Neural cell (in vitro differentiated cells): ENCODE measurements at regions not wholly inside any gene's neighbourhood (a gene's known extent, or its start where the extent isn't known, plus 50 kb on each side); places are given as distances from the start of the nearest gene placed in this dataset.

Experiments used
- H2AFZ ChIP-seq: fragments of 200-600, 300-800 bp; sonication (generic), shearing (Covaris generic); 2 replicates; pipeline ENCODE4 v1.6.0; 2014; ENCODE audit warnings: low read depth, mild to moderate bottlenecking, antibody characterized with exemption, low read length, moderate library complexity
- H3F3A ChIP-seq: fragments of 200-600 bp; shearing (Covaris generic); 2 replicates; pipeline ENCODE4 v1.6.1; 2016; ENCODE audit warnings: mild to moderate bottlenecking, moderate library complexity, mixed read lengths, antibody characterized with exemption, low read length; ENCODE audit not compliant: insufficient read depth, poor library complexity, severe bottlenecking
- H3K27ac ChIP-seq: fragments of 200-600, 300-800 bp; sonication (generic), shearing (Covaris generic); 2 replicates; pipeline ENCODE4 v1.5.1; 2014; ENCODE audit warnings: mild to moderate bottlenecking, low read length, moderate library complexity
- H3K27me3 ChIP-seq: fragments of 300-800, 200-600 bp; sonication (generic), shearing (Covaris generic); 2 replicates; pipeline ENCODE4 v1.6.0; 2014; ENCODE audit warnings: mild to moderate bottlenecking, low read depth, low read length, moderate library complexity; ENCODE audit not compliant: insufficient read depth
- H3K36me3 ChIP-seq: fragments of 300-800, 200-600 bp; sonication (generic), shearing (Covaris generic); 2 replicates; pipeline ENCODE4 v1.5.1; 2014; ENCODE audit warnings: mild to moderate bottlenecking, antibody characterized with exemption, low read length, moderate library complexity; ENCODE audit not compliant: insufficient read depth
- H3K4me2 ChIP-seq: fragments of 300-800, 200-600 bp; sonication (generic), shearing (Covaris generic); 2 replicates; pipeline ENCODE4 v1.6.0; 2014; ENCODE audit warnings: mild to moderate bottlenecking, low read length
- H3K4me3 ChIP-seq: fragments of 300-800, 200-600 bp; sonication (generic), shearing (Covaris generic); 2 replicates; pipeline ENCODE4 v1.5.1; 2014; ENCODE audit warnings: mild to moderate bottlenecking, low read length, moderate library complexity
- H3K79me2 ChIP-seq: fragments of 200-600 bp; shearing (Covaris generic); replicated peaks from 2 replicates; pipeline ENCODE4 v1.6.0; 2014; ENCODE audit warnings: mild to moderate bottlenecking, low read length, moderate library complexity; ENCODE audit not compliant: insufficient read depth
- H3K9ac ChIP-seq: fragments of 300-800, 200-600 bp; sonication (generic), shearing (Covaris generic); 2 replicates; pipeline ENCODE4 v1.6.1; 2016; ENCODE audit warnings: mild to moderate bottlenecking, low read length, mixed read lengths
- H3K9me2 ChIP-seq: fragments of 200-600 bp; shearing (Covaris generic); 2 replicates; pipeline ENCODE4 v1.6.1; 2016; ENCODE audit warnings: mild to moderate bottlenecking, low read length, mixed read lengths; ENCODE audit not compliant: insufficient read depth
- H3K9me3 ChIP-seq: fragments of 200-600, 300-800 bp; sonication (generic), shearing (Covaris generic); 2 replicates; pipeline ENCODE4 v1.6.1; 2016; ENCODE audit warnings: mild to moderate bottlenecking, mixed run types, low read length, moderate library complexity, mixed read lengths
- H4K20me1 ChIP-seq: fragments of 200-600 bp; shearing (Covaris generic); 2 replicates; pipeline ENCODE4 v1.6.1; 2016; ENCODE audit warnings: mild to moderate bottlenecking, mixed run types; ENCODE audit not compliant: insufficient read depth
- CTCF ChIP-seq: fragments of 450-650 bp; IDR thresholded peaks from 2 replicates; pipeline ENCODE4 v1.5.1; 2014; ENCODE audit warnings: antibody characterized with exemption, mild to moderate bottlenecking, moderate library complexity; ENCODE audit not compliant: poor library complexity, severe bottlenecking
- EP300 ChIP-seq: fragments of 450-650 bp; conservative IDR thresholded peaks from 2 replicates; pipeline ENCODE4 v1.6.1; 2014; ENCODE audit warnings: antibody characterized with exemption, mild to moderate bottlenecking, moderate library complexity; ENCODE audit not compliant: poor library complexity, severe bottlenecking
- EZH2 ChIP-seq: fragments of 200-600, 300-800 bp; shearing (Covaris generic), sonication (generic); IDR thresholded peaks from 2 replicates; pipeline ENCODE4 v1.6.1; 2014; ENCODE audit warnings: antibody characterized with exemption, low read length, borderline replicate concordance, mild to moderate bottlenecking; ENCODE audit not compliant: insufficient read depth, poor library complexity, severe bottlenecking
- MXI1 ChIP-seq: fragments of 450-650 bp; conservative IDR thresholded peaks from 2 replicates; pipeline ENCODE4 v1.6.1; 2014; ENCODE audit warnings: antibody characterized with exemption, mild to moderate bottlenecking; ENCODE audit not compliant: poor library complexity, severe bottlenecking
- POLR2AphosphoS5 ChIP-seq: IDR thresholded peaks from 2 replicates; pipeline ENCODE4 v1.6.1; 2012
- RAD21 ChIP-seq: fragments of 450-650 bp; conservative IDR thresholded peaks from 2 replicates; pipeline ENCODE4 v1.6.1; 2014; ENCODE audit warnings: antibody characterized with exemption, mild to moderate bottlenecking, moderate library complexity
- REST ChIP-seq: IDR thresholded peaks from 2 replicates; pipeline ENCODE4 v1.6.1; 2012; ENCODE audit warnings: borderline replicate concordance
- SMC3 ChIP-seq: fragments of 450-650 bp; conservative IDR thresholded peaks from 2 replicates; pipeline ENCODE4 v1.6.1; 2014; ENCODE audit warnings: antibody characterized with exemption, mild to moderate bottlenecking, moderate library complexity; ENCODE audit not compliant: poor library complexity
- TAF1 ChIP-seq: IDR thresholded peaks from 2 replicates; pipeline ENCODE4 v1.6.1; 2012; ENCODE audit warnings: low read depth

GRCh38 chr9:107142430-107142829 lies 140.6 kb upstream of the RAD23B start:
- Histone ChIP-seq H3K27me3 (no peaks in the 10 kb centered on the region), H3F3A (no peaks in the 10 kb centered on the region), H3K79me2 (no peaks in the 10 kb centered on the region), H3K4me2 (no peak overlapping the region), H2AFZ (no peak overlapping the region), H3K9me2 (no peaks in the 10 kb centered on the region), H3K36me3 (no peaks in the 10 kb centered on the region), H3K4me3 (no peak overlapping the region), H3K27ac (no peak overlapping the region), H3K9me3 (no peaks in the 10 kb centered on the region), H3K9ac (no peak overlapping the region), H4K20me1 (no peaks in the 10 kb centered on the region)
- TF ChIP-seq POLR2AphosphoS5 = no peak

DNA sequence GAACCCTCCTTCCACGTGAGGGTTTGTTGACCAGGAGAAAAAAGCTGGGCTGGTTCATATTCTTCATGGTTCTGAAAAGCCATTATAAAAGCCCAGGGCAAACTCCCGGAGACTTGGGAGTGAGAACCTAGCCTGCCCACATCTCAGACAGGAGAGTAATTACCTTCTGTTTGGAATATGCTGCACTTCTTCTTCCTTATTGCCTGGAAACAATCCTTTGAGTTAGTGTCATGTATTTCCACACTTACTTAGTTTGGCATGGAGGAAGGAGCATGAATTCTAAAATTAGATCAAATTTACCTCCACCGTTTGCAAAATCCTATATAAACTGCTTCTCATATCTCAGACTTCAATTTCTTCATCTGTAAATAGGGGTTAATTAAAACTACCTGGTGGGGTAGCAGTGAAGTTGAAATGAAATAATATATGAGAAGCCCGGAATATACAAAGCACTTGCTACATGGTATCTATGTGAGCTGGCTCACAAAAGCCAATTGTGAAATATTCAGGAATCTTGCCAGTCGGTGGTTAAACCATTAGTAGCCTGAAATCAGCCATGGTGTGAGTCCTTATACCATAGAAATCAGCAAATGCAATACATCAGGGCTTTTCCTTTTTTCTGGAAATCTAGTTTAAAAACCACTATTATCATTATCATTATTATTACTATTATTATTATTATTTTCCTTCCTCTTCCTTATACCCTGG lies 140.0 kb upstream of the RAD23B start:
- no peak overlapping the region for H3K9ac ChIP-seq
- H3K4me2 ChIP-seq = no peak overlapping the region
- TF ChIP-seq SMC3 = no peak
- TF ChIP-seq REST = no peak
- TF ChIP-seq RAD21 = no peak
- no peak for TF ChIP-seq EZH2
- TF ChIP-seq POLR2AphosphoS5 = no peak
- no peak for TF ChIP-seq EP300
- no peak for TF ChIP-seq TAF1
- TF ChIP-seq MXI1 = no peak
- no peak for TF ChIP-seq CTCF
- no peak overlapping the region for H2AFZ ChIP-seq
- no peaks in the 10 kb centered on the region for H3K79me2 ChIP-seq
- no peaks in the 10 kb centered on the region for H4K20me1 ChIP-seq
- no peaks in the 10 kb centered on the region for H3K9me3 ChIP-seq
- no peak overlapping the region for H3K4me3 ChIP-seq
- no peak overlapping the region for H3K27ac ChIP-seq
- no peaks in the 10 kb centered on the region for H3K27me3 ChIP-seq
- H3K9me2 ChIP-seq = no peaks in the 10 kb centered on the region
- H3K36me3 ChIP-seq = no peaks in the 10 kb centered on the region
- H3F3A ChIP-seq = no peaks in the 10 kb centered on the region

GRCh38 chr9:107144475-107144874 lies 138.6 kb upstream of the RAD23B start:
- no peak overlapping the region for H3K4me3 ChIP-seq
- TF ChIP-seq MXI1 (no peak), RAD21 (no peak), EZH2 (no peak), POLR2AphosphoS5 (no peak), EP300 (no peak), TAF1 (no peak), REST (no peak), CTCF (no peak), SMC3 (no peak)
- H3F3A ChIP-seq = no peaks in the 10 kb centered on the region
- no peak overlapping the region for H2AFZ ChIP-seq
- no peaks in the 10 kb centered on the region for H3K79me2 ChIP-seq
- no peak overlapping the region for H3K9ac ChIP-seq
- H3K27ac ChIP-seq = no peak overlapping the region
- no peaks in the 10 kb centered on the region for H4K20me1 ChIP-seq
- H3K27me3 ChIP-seq = no peaks in the 10 kb centered on the region
- no peaks in the 10 kb centered on the region for H3K9me2 ChIP-seq
- H3K36me3 ChIP-seq = no peaks in the 10 kb centered on the region
- no peaks in the 10 kb centered on the region for H3K9me3 ChIP-seq
- no peak overlapping the region for H3K4me2 ChIP-seq
